ENCODE measurements at regions not wholly inside any gene's neighbourhood (a gene's known extent, or its start where the extent isn't known, plus 50 kb on each side); places are given as distances from the start of the nearest gene placed in this dataset.

DNA sequence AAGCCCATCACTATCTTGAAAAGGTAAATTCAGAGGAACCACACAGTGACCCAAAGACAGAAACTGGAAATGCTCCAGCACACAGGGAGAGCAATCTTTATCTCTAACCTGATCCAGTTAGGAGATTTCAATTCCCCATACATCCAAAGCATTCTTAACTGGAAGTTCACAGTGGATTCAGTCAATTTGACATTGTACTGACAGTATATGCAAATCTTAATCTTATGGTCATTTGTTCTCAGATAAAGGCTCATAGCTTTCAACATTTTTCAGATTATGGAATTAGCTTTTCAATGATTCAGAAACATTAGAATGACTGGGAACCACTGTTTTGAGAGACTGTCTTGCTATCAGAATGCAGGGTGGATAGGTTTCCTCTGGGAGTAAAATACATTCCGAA is 1455.6 kb downstream of the OLFM4 start:
- no peak for DNase-seq (ENCODE audit: low spot score)
- H4K20me1 ChIP-seq (ENCODE audit: insufficient read depth, poor library complexity, severe bottlenecking) = no peaks in the 10 kb centered on the region
- no peaks in the 10 kb centered on the region for H3K9me3 ChIP-seq (ENCODE audit: low read depth)
- no peak overlapping the region for H3K4me3 ChIP-seq
- no peaks in the 10 kb centered on the region for H3K27me3 ChIP-seq
- 88% methylated on average over 1 of the region's 1 CpG for WGBS (ENCODE audit: low lambda C conversion rate, missing lambda C conversion rate)
- no peak overlapping the region for H2AFZ ChIP-seq
- no peaks in the 10 kb centered on the region for H3K79me2 ChIP-seq
- no peak overlapping the region for H3K4me2 ChIP-seq
- no peaks in the 10 kb centered on the region for H3K4me1 ChIP-seq (ENCODE audit: insufficient read depth)
- H3K27ac ChIP-seq = no peak overlapping the region
- TF ChIP-seq EZH2 (IDR thresholded peaks at IDR 0.05; ENCODE audit: borderline replicate concordance) (no peak), CTCF (IDR thresholded peaks at IDR 0.05; ENCODE audit: poor library complexity) (no peak), EZH2phosphoT487 (IDR thresholded peaks at IDR 0.05; ENCODE audit: low read depth, severe bottlenecking, unreplicated experiment) (no peak)
- no peaks in the 10 kb centered on the region for H3K9me2 ChIP-seq (replicated peaks; ENCODE audit: insufficient read depth)
- no peaks in the 10 kb centered on the region for H3K36me3 ChIP-seq (replicated peaks; ENCODE audit: insufficient read depth, low read depth)

DNA sequence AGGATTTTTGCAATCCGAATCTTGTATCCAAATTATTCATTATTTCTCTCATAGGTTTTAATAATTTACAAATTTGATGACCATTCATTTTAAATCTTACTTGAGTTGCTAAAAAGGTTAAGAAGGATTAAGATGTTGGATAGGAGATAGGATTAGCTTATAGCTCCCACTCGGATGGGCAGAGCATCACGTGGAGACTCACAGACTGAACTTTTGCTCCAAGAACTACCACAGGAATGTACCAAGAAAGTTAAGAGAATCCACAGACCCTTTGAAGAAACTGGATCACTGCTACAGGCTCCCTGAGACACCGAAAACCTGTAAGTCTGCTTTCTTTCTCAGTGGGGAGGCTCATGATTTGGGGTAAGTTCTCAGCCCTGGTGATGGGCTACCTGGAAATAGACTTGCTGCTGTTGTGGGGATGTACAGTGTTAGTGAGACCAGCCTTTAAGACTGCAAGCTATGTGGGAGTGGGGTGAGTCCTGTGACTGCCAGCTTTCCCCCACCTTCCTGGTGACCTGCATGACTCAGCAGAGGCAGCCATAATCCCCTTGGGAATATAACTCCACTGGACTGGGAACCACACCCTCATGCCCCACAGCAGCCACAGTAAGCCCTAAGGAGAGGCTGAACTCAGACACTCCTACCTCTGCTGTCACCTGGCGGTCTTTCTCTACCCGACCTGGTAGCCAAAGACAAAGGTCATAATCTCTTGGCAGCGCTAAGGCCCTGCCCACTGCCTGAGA is 1458.0 kb downstream of the OLFM4 start:
- no peak for DNase-seq (ENCODE audit: low spot score)

DNA sequence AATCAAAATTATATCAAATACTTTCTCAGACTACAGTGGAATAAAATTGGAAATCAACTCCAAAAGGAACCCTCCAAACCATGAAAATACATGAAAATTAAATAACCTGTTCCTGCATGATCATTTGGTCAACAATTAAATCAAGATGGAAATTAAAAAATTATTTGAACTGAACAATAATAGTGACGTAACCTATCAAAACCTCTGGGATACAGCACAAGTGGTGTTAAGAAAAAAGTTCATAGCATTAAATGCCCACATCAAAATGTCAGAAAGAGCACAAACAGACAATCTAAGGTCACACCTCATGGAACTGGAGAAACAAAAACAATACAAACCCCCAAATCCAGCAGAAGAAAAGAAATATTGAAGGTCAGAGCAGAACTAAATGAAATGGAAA is 1460.7 kb downstream of the OLFM4 start:
- no peaks in the 10 kb centered on the region for H3K9me2 ChIP-seq (replicated peaks; ENCODE audit: insufficient read depth)
- TF ChIP-seq EZH2phosphoT487 (IDR thresholded peaks at IDR 0.05; ENCODE audit: low read depth, severe bottlenecking, unreplicated experiment) (no peak), CTCF (IDR thresholded peaks at IDR 0.05; ENCODE audit: poor library complexity) (no peak), EZH2 (IDR thresholded peaks at IDR 0.05; ENCODE audit: borderline replicate concordance) (no peak)
- H3K4me2 ChIP-seq = no peak overlapping the region
- no peak overlapping the region for H3K27ac ChIP-seq
- H3K4me3 ChIP-seq = no peak overlapping the region
- no peak overlapping the region for H2AFZ ChIP-seq
- DNase-seq (ENCODE audit: low spot score) = no peak
- H3K4me1 ChIP-seq (ENCODE audit: insufficient read depth) = no peaks in the 10 kb centered on the region
- H3K9me3 ChIP-seq (ENCODE audit: low read depth) = no peaks in the 10 kb centered on the region
- H3K36me3 ChIP-seq (replicated peaks; ENCODE audit: insufficient read depth, low read depth) = no peaks in the 10 kb centered on the region
- no peaks in the 10 kb centered on the region for H4K20me1 ChIP-seq (ENCODE audit: insufficient read depth, poor library complexity, severe bottlenecking)
- H3K79me2 ChIP-seq = no peaks in the 10 kb centered on the region
- no peaks in the 10 kb centered on the region for H3K27me3 ChIP-seq
- whole genome bisulfite sequencing (ENCODE audit: low lambda C conversion rate, missing lambda C conversion rate) = 96% methylated on average over 1 of the region's 1 CpG

More for the DNA sequence above, 1458.0 kb downstream of the OLFM4 start:
- H3K4me2 ChIP-seq = no peak overlapping the region
- 88% methylated on average over 7 of the region's 7 CpGs for WGBS (ENCODE audit: low lambda C conversion rate, missing lambda C conversion rate)
- no peaks in the 10 kb centered on the region for H3K9me2 ChIP-seq (replicated peaks; ENCODE audit: insufficient read depth)
- no peaks in the 10 kb centered on the region for H3K36me3 ChIP-seq (replicated peaks; ENCODE audit: insufficient read depth, low read depth)
- H3K4me3 ChIP-seq = no peak overlapping the region
- no peaks in the 10 kb centered on the region for H3K79me2 ChIP-seq
- no peaks in the 10 kb centered on the region for H3K4me1 ChIP-seq (ENCODE audit: insufficient read depth)
- H2AFZ ChIP-seq = no peak overlapping the region
- H3K9me3 ChIP-seq (ENCODE audit: low read depth) = no peaks in the 10 kb centered on the region
- no peak overlapping the region for H3K27ac ChIP-seq
- TF ChIP-seq EZH2 (IDR thresholded peaks at IDR 0.05; ENCODE audit: borderline replicate concordance) = no peak
- TF ChIP-seq EZH2phosphoT487 (IDR thresholded peaks at IDR 0.05; ENCODE audit: low read depth, severe bottlenecking, unreplicated experiment) = no peak
- TF ChIP-seq CTCF (IDR thresholded peaks at IDR 0.05; ENCODE audit: poor library complexity) = no peak
- H4K20me1 ChIP-seq (ENCODE audit: insufficient read depth, poor library complexity, severe bottlenecking) = no peaks in the 10 kb centered on the region
- no peaks in the 10 kb centered on the region for H3K27me3 ChIP-seq

Data from hepatocyte (in vitro differentiated cells).